ENCODE measurements at regions not wholly inside any gene's neighbourhood (a gene's known extent, or its start where the extent isn't known, plus 50 kb on each side); places are given as distances from the start of the nearest gene placed in this dataset.

GRCh38 chr10:44682507-44682906 is 228.6 kb upstream of the TMEM72 start:
- no peak for DNase-seq (ENCODE audit: low read depth)
- no peak for TF ChIP-seq CTCF (IDR thresholded peaks at IDR 0.05; ENCODE audit: low read length, missing control alignments)
- H3K4me3 ChIP-seq (replicated peaks; ENCODE audit: low read depth, low read length), result no peak overlapping the region

- TF ChIP-seq CTCF (IDR thresholded peaks at IDR 0.05; ENCODE audit: low read length, missing control alignments), result no peak
- no peak overlapping the region for H3K4me3 ChIP-seq (replicated peaks; ENCODE audit: low read depth, low read length)
- no peak for DNase-seq (ENCODE audit: low read depth)
These were observed 226.5 kb upstream of the TMEM72 start for GRCh38 chr10:44684661-44685060.

- TF ChIP-seq CTCF (IDR thresholded peaks at IDR 0.05; ENCODE audit: low read length, missing control alignments), result no peak
- no peak for DNase-seq (ENCODE audit: low read depth)
- H3K4me3 ChIP-seq (replicated peaks; ENCODE audit: low read depth, low read length), result no peak overlapping the region
These were observed 225.9 kb upstream of the TMEM72 start for GRCh38 chr10:44685220-44685619.

- no peak for TF ChIP-seq CTCF (IDR thresholded peaks at IDR 0.05; ENCODE audit: low read length, missing control alignments)
- no peak for DNase-seq (ENCODE audit: low read depth)
These were observed 225.4 kb upstream of the TMEM72 start for GRCh38 chr10:44685747-44686146.

GRCh38 chr10:44689368-44689767 is 221.8 kb upstream of the TMEM72 start:
- DNase-seq (ENCODE audit: low read depth), result peak; percentile 14
- peak; percentile 38 for TF ChIP-seq CTCF (IDR thresholded peaks at IDR 0.05; ENCODE audit: low read length, missing control alignments)
- no peak overlapping the region for H3K4me3 ChIP-seq (replicated peaks; ENCODE audit: low read depth, low read length)

More at GRCh38 chr10:44685747-44686146, 225.4 kb upstream of the TMEM72 start:
- H3K4me3 ChIP-seq (replicated peaks; ENCODE audit: low read depth, low read length), result no peak overlapping the region

GRCh38 chr10:44696496-44696895 is 214.6 kb upstream of the TMEM72 start:
- no peak overlapping the region for H3K4me3 ChIP-seq (replicated peaks; ENCODE audit: low read depth, low read length)
- DNase-seq (ENCODE audit: low read depth), result no peak

More at GRCh38 chr10:44696496-44696895, 214.6 kb upstream of the TMEM72 start:
- TF ChIP-seq CTCF (IDR thresholded peaks at IDR 0.05; ENCODE audit: low read length, missing control alignments), result no peak

Measured in fibroblast of pulmonary artery (primary cell).